Loucy (cell line): ENCODE measurements at regions not wholly inside any gene's neighbourhood (a gene's known extent, or its start where the extent isn't known, plus 50 kb on each side); places are given as distances from the start of the nearest gene placed in this dataset.

Experiments used
- H2AFZ ChIP-seq: fragments of 200-600 bp; sonication (generic); 2 replicates; pipeline ENCODE4 v1.6.0; 2016; ENCODE audit warnings: antibody characterized with exemption, mild to moderate bottlenecking, low read length, moderate library complexity
- H3F3A ChIP-seq: fragments of 200-600 bp; 2 replicates; pipeline ENCODE4 v1.6.0; 2016; ENCODE audit warnings: antibody characterized with exemption, low read depth, mild to moderate bottlenecking
- H3K27me3 ChIP-seq: fragments of 200-600 bp; sonication (generic); 2 replicates; pipeline ENCODE4 v1.6.1; 2014; ENCODE audit warnings: low read length, mild to moderate bottlenecking; ENCODE audit not compliant: insufficient read depth, poor library complexity, severe bottlenecking
- H3K36me3 ChIP-seq: fragments of 200-600 bp; sonication (generic); 2 replicates; pipeline ENCODE4 v1.6.1; 2016; ENCODE audit warnings: low read length; ENCODE audit not compliant: insufficient read depth
- H3K4me1 ChIP-seq: fragments of 200-600 bp; sonication (generic); 2 replicates; pipeline ENCODE4 v1.5.1; 2014; ENCODE audit warnings: low read length, mild to moderate bottlenecking; ENCODE audit not compliant: insufficient read depth, poor library complexity, severe bottlenecking
- H3K4me2 ChIP-seq: fragments of 200-600 bp; sonication (generic); 2 replicates; pipeline ENCODE4 v1.6.0; 2014; ENCODE audit warnings: antibody characterized with exemption, low read length, low read depth, mild to moderate bottlenecking; ENCODE audit not compliant: poor library complexity, severe bottlenecking
- H3K4me3 ChIP-seq: fragments of 200-600 bp; sonication (generic); 2 replicates; pipeline ENCODE4 v1.5.1; 2014; ENCODE audit warnings: low read length, mild to moderate bottlenecking, mixed read lengths; ENCODE audit not compliant: poor library complexity, severe bottlenecking
- H3K79me2 ChIP-seq: fragments of 200-600 bp; sonication (generic); 2 replicates; pipeline ENCODE4 v1.6.1; 2014; ENCODE audit warnings: low read length; ENCODE audit not compliant: insufficient read depth
- H3K9ac ChIP-seq: fragments of 200-600 bp; sonication (generic); 2 replicates; pipeline ENCODE4 v1.6.0; 2014; ENCODE audit warnings: mild to moderate bottlenecking, low read depth, low read length, moderate library complexity; ENCODE audit not compliant: poor library complexity, severe bottlenecking
- H3K9me2 ChIP-seq: fragments of 200-600 bp; sonication (generic); replicated peaks from 2 replicates; pipeline ENCODE4 v1.6.1; 2016; ENCODE audit warnings: low read depth, low read length, mixed read lengths
- H3K9me3 ChIP-seq: fragments of 200-600 bp; sonication (generic); 2 replicates; pipeline ENCODE4 v1.6.1; 2014; ENCODE audit warnings: mild to moderate bottlenecking, antibody characterized with exemption, low read length, low read depth; ENCODE audit not compliant: insufficient read depth
- H4K20me1 ChIP-seq: fragments of 200-600 bp; sonication (generic); 2 replicates; pipeline ENCODE4 v1.6.0; 2014; ENCODE audit warnings: antibody characterized with exemption, low read length, mild to moderate bottlenecking; ENCODE audit not compliant: insufficient read depth, poor library complexity, severe bottlenecking
- CTCF ChIP-seq: fragments of 200-600 bp; sonication (generic); conservative IDR thresholded peaks from 2 replicates; pipeline ENCODE4 v1.5.1; 2014; ENCODE audit warnings: mild to moderate bottlenecking, antibody characterized with exemption, low read length
- EZH2phosphoT487 ChIP-seq: fragments of 200-600 bp; IDR thresholded peaks from 2 replicates; pipeline ENCODE4 v1.6.1; 2018; ENCODE audit warnings: antibody characterized with exemption, mild to moderate bottlenecking, moderate library complexity, borderline replicate concordance

DNA sequence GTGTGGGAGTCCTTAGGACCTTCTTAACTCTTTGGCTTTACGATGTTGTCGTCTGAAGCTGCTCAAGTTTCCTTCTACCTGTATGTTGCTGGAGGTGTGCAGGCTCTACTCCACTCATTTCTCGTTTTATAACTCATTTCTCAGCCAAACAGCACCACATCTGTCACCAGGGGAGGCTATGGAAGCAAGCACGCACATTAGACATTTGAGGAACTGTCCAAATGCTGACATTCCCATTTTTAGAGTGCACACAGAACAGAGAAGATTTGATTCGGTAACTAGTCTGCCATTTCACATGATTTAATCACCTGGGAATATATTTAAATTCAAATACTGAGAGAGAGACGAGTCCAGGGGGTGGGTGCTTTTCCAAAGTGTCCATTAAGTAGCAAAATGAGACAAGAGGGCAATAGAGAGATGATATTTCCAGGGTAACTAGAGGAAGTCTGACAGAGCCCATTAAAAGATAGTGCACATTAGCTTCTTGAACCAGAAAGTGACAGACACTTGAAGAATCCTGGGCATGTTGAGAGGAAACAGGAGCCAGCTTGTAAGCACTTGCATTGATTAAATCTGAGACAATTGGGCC is 793.3 kb downstream of the TDRD15 start:
- H3K4me3 ChIP-seq: no peak overlapping the region
- no peak overlapping the region for H3K9ac ChIP-seq
- no peaks in the 10 kb centered on the region for H3K36me3 ChIP-seq
- H3K9me3 ChIP-seq: no peaks in the 10 kb centered on the region
- H3K4me1 ChIP-seq: no peaks in the 10 kb centered on the region
- no peaks in the 10 kb centered on the region for H3K9me2 ChIP-seq
- no peaks in the 10 kb centered on the region for H3F3A ChIP-seq
- no peaks in the 10 kb centered on the region for H3K79me2 ChIP-seq
- TF ChIP-seq EZH2phosphoT487: no peak
- TF ChIP-seq CTCF: no peak
- no peaks in the 10 kb centered on the region for H4K20me1 ChIP-seq
- H2AFZ ChIP-seq: no peak overlapping the region
- no peaks in the 10 kb centered on the region for H3K27me3 ChIP-seq
- H3K4me2 ChIP-seq: no peak overlapping the region

DNA sequence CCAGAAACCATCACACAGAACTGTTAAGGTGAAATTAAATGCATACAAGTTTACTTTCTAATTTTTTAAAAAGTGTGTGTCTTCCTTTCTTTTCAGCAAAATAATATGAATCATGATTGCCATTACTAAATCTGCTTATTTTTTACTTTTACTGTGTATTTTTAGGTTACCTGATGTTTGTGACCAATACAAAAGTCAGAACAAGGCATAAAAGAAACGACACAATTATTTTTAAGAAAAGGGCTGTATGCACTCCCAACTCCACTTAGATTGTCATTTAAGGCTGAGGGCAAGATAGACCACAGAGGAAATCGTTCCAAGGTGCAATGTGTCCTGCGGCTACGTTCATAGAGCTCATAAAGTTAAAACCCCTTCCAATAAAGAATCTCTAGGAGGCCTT is 797.0 kb downstream of the TDRD15 start:
- Histone ChIP-seq H2AFZ (no peak overlapping the region), H3K9me3 (no peaks in the 10 kb centered on the region), H4K20me1 (no peaks in the 10 kb centered on the region), H3K36me3 (no peaks in the 10 kb centered on the region), H3K4me3 (no peak overlapping the region), H3K4me2 (no peak overlapping the region), H3K9ac (no peak overlapping the region), H3K79me2 (no peaks in the 10 kb centered on the region), H3K9me2 (no peaks in the 10 kb centered on the region), H3F3A (no peaks in the 10 kb centered on the region), H3K4me1 (no peaks in the 10 kb centered on the region), H3K27me3 (no peaks in the 10 kb centered on the region)
- no peak for TF ChIP-seq EZH2phosphoT487

DNA sequence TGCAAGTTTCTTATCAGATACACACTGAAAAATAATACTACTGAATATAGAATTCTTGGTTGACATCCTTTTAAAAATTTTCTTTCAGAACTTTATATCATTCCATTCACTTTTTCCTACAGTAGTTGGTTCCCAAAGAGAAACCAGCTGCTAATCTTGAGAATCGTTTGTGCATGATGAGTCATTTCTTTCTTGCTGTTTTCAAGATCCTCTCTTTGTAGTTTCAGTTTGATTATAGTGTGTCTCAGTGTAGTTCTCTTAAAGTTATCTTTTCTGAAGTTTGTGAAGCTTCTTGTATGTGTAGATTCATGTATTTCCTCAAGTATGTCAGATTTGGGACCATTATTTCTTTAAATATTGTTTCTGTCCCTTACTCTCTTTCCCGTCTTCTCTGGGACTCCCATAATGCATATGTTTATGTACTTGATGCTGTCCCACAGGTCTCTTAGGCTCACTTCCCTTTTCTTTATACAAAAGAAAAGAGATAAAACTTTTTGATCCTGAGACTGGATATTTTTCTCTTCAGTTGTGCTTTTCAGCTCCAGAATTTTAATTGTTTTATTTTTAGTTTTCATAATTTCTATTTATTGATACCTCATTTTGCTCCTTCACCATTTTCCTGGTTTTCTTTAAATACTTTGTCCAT is 801.0 kb downstream of the TDRD15 start:
- H3K27me3 ChIP-seq: no peaks in the 10 kb centered on the region
- no peaks in the 10 kb centered on the region for H4K20me1 ChIP-seq
- H3F3A ChIP-seq: no peaks in the 10 kb centered on the region
- H3K4me1 ChIP-seq: no peaks in the 10 kb centered on the region
- no peak overlapping the region for H2AFZ ChIP-seq
- TF ChIP-seq EZH2phosphoT487 (no peak), CTCF (no peak)
- H3K4me3 ChIP-seq: no peak overlapping the region
- H3K36me3 ChIP-seq: no peaks in the 10 kb centered on the region
- no peak overlapping the region for H3K9ac ChIP-seq
- no peaks in the 10 kb centered on the region for H3K9me3 ChIP-seq
- no peaks in the 10 kb centered on the region for H3K9me2 ChIP-seq
- no peaks in the 10 kb centered on the region for H3K79me2 ChIP-seq
- H3K4me2 ChIP-seq: no peak overlapping the region

- no peak for TF ChIP-seq EZH2phosphoT487
- no peak for TF ChIP-seq CTCF
- H3K9me2 ChIP-seq: no peaks in the 10 kb centered on the region
- no peaks in the 10 kb centered on the region for H3K36me3 ChIP-seq
- H3K9ac ChIP-seq: no peak overlapping the region
- no peak overlapping the region for H3K4me3 ChIP-seq
- H3K79me2 ChIP-seq: no peaks in the 10 kb centered on the region
- no peak overlapping the region for H3K4me2 ChIP-seq
- H3K9me3 ChIP-seq: no peaks in the 10 kb centered on the region
- H4K20me1 ChIP-seq: no peaks in the 10 kb centered on the region
- H2AFZ ChIP-seq: no peak overlapping the region
- no peaks in the 10 kb centered on the region for H3F3A ChIP-seq
- no peaks in the 10 kb centered on the region for H3K27me3 ChIP-seq
- H3K4me1 ChIP-seq: no peaks in the 10 kb centered on the region
These were observed 804.5 kb downstream of the TDRD15 start for GRCh38 chr2:21928292-21928691.
